Mucosa of descending colon (tissue), 3 donors: ENCODE measurements at regions not wholly inside any gene's neighbourhood (a gene's known extent, or its start where the extent isn't known, plus 50 kb on each side); places are given as distances from the start of the nearest gene placed in this dataset.

Source experiments
- ATAC-seq: fragments of 200-7000 bp; cut with Tn5 transposase; one replicate; pipeline ENCODE4 v1.9.1; 2020; ENCODE audit warnings: mild to moderate bottlenecking, moderate library complexity
- DNase-seq, 3 donors: peaks; one replicate each; pipeline ENCODE4 v3.0.0-alpha.2; 2020
- H3K36me3 ChIP-seq: fragments of 200-600 bp; one replicate; pipeline ENCODE4 v1.8.0; 2021; ENCODE audit warnings: low read depth, mild to moderate bottlenecking
- H3K4me1 ChIP-seq: fragments of 200-600 bp; one replicate; pipeline ENCODE4 v1.8.0; 2021; ENCODE audit warnings: low read depth, mild to moderate bottlenecking
- H3K4me3 ChIP-seq: fragments of 200-600 bp; one replicate; pipeline ENCODE4 v1.8.0; 2021; ENCODE audit warnings: mild to moderate bottlenecking
- H3K9me3 ChIP-seq: fragments of 200-600 bp; one replicate; pipeline ENCODE4 v1.8.0; 2021; ENCODE audit warnings: mild to moderate bottlenecking
- CTCF ChIP-seq: fragments of 200-600 bp; IDR thresholded peaks from one replicate; pipeline ENCODE4 v1.8.0; 2022; ENCODE audit warnings: antibody characterized with exemption, mild to moderate bottlenecking
- intact Hi-C, 2 donors: fragments of 100-400 bp; cut with DNase I in 1 of 2; cut with micrococcal nuclease in 1 of 2; formaldehyde crosslinking; loops; one replicate each; pipeline versions ENCODE4 v1.11.0 to v1.11.1; 2022; cut with DNase I, micrococcal nuclease
- donor health status: DM: no; HTN: no; CAD: no; lungs with moderate emphysema.
- donor health status: DM: no; HTN: no; CAD: no.
- donor health status: DM: no; HTN: yes; CAD: no.

- no peaks in the 10 kb centered on the region for H3K36me3 ChIP-seq
- ATAC-seq (no peak), DNase-seq (no peak)
- no peak overlapping the region for H3K4me3 ChIP-seq
- intact Hi-C loops: no loop called here
- H3K9me3 ChIP-seq: no peaks in the 10 kb centered on the region
- no peak for TF ChIP-seq CTCF
- no peaks in the 10 kb centered on the region for H3K4me1 ChIP-seq
Measured at GRCh38 chr12:129959889-129960288, 56.1 kb upstream of the TMEM132D start.

GRCh38 chr12:129961091-129961490 lies 57.3 kb upstream of the TMEM132D start:
- H3K4me3 ChIP-seq: no peak overlapping the region
- DNase-seq: no peak
- H3K36me3 ChIP-seq: no peaks in the 10 kb centered on the region
- intact Hi-C loops: no loop called here
- H3K4me1 ChIP-seq: no peaks in the 10 kb centered on the region
- no peak for TF ChIP-seq CTCF
- no peak for ATAC-seq
- no peaks in the 10 kb centered on the region for H3K9me3 ChIP-seq

GRCh38 chr12:129961856-129962255 lies 58.0 kb upstream of the TMEM132D start:
- Histone ChIP-seq H3K4me1 (no peaks in the 10 kb centered on the region), H3K4me3 (no peak overlapping the region), H3K9me3 (no peaks in the 10 kb centered on the region), H3K36me3 (no peaks in the 10 kb centered on the region)
- TF ChIP-seq CTCF: no peak
- ATAC-seq (no peak), DNase-seq (no peak)
- intact Hi-C loops: no loop called here

- ATAC-seq (no peak), DNase-seq (no peak)
- TF ChIP-seq CTCF: no peak
- intact Hi-C loops: no loop called here
- Histone ChIP-seq H3K9me3 (no peaks in the 10 kb centered on the region), H3K36me3 (no peaks in the 10 kb centered on the region), H3K4me3 (no peak overlapping the region), H3K4me1 (no peaks in the 10 kb centered on the region)
Measured at GRCh38 chr12:129964300-129964699, 60.5 kb upstream of the TMEM132D start.

- no peak for TF ChIP-seq CTCF
- intact Hi-C loops: no loop called here
- ATAC-seq (no peak), DNase-seq (no peak)
- Histone ChIP-seq H3K9me3 (no peaks in the 10 kb centered on the region), H3K36me3 (no peaks in the 10 kb centered on the region), H3K4me1 (no peaks in the 10 kb centered on the region), H3K4me3 (no peak overlapping the region)
Measured at GRCh38 chr12:129964826-129965457, 61.1 kb upstream of the TMEM132D start.
